NCI-H526 (cell line): ENCODE measurements at regions not wholly inside any gene's neighbourhood (a gene's known extent, or its start where the extent isn't known, plus 50 kb on each side); places are given as distances from the start of the nearest gene placed in this dataset.
A peak's percentile ranks its signal among the peaks of the same experiment; 100 is the strongest.

ENCODE experiments used
- DNase-seq, 2 experiments: peaks; one replicate each; lab custom pipeline; 2025; lab: John Stamatoyannopoulos, UW

DNA sequence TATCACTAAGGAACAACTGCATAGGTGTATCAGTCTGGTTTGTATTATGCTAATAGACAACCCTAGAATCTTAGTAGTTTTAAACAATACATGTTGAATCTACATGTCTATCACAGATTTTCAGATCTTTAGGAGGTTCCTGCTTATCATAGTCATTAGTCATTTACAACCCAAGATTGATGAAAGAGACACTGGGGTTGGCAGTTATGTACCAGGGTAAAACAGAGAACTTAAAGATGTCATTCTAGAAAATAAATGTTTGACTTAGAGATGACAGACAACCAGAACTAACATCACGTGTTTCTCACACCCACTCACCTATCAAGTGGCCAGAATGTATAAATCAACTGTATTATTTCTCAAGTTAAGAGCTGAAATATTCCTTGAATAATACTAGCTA is 181.9 kb downstream of the PABPC4L start:
- no peak for DNase-seq

DNA sequence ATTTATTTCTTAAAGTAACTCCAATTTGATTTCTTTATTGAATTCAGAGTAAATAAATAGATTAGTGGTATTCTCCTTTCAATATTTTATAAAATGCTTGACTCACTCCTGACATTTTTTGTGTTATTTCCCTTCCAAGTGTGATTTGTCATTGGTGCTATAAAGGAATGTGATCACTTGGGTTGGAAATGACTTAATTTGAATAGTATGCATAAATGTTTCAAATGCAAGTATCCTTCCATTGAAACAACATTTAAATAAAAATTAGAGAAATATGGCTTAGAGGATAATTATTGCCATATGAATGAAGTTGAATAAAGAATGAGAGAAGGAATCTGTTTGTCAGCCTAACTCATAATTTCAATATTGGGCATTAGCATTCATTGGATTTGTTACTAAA is 182.7 kb downstream of the PABPC4L start:
- DNase-seq: no peak

DNA sequence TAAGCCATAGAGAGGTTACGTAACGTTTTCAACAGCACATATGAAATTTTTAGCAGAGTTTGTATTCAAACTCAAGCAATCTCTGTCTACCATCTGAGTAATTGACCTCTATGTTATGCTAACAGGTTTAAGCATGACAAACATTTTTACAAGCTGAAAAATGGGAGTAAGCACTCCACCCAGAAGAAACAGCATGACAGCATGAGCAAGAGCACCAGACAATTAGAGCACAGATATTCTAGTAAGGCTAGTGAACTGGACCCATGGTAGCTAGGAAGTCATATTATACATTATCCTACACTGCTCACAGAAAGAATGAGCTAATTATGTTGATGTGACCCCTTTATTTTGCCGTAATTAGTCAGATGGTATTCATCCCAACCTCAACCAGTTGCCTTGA is 200.5 kb downstream of the PABPC4L start:
- DNase-seq: no peak

DNA sequence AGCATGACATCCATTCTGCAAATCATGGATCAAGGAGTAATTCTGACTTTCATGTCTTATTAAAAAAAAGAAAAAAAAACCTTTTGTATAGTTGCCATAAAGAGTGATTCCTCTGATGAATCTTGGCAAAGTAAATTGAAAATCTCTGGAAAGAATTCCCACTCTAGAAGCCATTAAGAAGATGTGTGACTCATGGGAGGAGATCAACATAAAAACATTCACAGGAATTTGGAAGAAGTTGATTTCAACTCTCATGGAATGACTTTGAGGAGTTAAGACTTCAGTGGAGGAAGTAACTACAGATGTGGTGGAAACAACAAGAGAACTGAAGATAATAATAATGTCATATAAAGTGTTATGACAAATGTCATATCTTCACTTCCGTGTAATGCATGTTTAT is 204.2 kb downstream of the PABPC4L start:
- no peak for DNase-seq

DNA sequence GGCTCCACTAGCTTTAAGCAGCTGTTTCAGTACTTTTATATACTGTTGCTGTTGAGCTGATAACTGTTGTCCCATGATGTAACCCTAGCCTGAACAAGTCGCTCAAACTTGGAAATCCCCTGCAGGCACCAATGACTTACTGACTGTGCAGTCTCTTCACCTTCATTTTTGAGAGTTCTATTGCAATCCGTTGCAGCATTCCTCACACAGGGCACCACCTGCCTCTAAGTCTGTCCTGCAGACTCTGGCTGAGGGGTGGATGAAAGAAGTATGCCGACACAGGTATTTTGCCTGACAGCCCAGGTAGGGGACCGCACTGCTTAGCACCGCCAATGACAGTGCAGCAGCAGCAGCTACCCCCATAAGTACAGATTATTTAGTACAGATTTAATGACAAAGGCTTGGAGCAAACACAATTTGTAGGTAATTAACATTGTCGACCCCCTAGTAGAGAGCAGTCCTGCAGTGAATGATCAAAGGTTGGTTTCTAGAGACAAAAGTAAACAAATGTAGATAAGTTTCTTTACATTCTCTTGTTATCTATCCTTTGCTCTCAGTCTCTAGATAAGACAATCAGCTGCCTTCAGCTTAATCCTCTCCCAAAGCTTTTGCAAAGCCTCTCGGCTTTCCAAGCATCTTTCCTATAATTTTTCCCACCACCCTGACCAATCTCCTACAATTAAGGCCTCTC is 205.0 kb downstream of the PABPC4L start:
- no peak for DNase-seq

DNA sequence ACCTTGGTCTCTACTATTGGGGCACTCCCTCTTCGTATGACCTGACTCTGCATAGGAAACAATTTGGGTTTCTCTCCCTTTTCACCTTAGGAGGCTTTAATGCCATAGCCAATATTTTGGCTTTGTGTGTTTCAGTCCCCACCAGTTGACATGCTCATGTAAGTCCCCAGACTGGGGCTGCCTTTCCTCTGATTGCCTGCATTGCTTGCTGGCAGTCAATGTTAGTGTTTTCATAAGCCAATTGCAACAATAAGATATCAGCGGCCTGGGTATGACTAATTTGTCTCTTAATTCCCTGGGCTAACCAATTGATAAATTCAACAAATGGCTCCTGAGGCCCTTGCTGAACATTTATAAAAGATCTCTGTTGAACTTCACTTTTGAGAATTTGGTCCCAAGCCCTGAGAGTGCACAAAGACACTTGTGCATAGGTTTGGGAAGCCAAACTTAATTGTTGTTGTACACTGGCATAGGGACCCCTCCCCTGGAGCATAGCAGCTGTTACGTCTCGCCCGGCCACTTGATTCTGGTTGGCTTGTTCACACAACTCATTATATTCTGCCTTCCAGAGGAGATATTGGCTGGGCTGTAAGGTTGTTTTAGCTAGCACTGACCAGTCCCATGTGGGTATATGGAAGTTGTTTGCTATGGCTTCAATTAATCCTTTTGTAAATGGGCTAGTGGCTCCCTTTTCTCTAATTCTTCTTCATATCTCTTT is 206.2 kb downstream of the PABPC4L start:
- DNase-seq: no peak

DNA sequence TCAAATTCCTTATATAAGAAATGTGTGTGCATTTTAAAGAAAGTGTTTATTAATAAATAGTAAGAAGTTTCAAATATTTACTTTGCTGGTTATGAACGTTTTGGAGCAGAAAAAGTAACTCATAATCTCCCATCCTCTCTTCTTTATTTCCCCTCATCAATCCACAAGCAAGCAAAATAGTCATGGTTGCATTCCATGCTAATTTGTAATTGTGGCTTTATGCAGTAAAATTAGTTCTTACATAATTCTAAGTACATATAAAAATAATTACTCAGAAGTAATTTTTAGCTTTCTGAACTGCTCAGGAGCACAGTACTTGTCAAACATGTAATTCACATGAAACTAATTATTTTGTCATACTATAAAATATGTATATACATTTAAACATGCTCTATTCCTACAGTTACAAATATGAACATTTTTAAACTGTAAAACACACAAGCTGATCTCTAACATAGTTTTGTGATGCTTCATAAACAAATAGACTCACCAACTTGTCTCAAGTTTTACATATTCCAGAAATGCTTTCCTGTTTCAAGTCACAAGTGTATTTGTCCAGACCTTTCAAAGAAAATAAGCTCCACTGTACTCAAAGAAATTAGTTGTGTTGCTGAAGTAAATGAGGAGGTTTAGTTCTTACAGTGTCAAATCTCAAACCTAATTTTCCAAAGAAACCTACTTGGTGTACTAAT is 218.9 kb downstream of the PABPC4L start:
- no peak for DNase-seq

DNA sequence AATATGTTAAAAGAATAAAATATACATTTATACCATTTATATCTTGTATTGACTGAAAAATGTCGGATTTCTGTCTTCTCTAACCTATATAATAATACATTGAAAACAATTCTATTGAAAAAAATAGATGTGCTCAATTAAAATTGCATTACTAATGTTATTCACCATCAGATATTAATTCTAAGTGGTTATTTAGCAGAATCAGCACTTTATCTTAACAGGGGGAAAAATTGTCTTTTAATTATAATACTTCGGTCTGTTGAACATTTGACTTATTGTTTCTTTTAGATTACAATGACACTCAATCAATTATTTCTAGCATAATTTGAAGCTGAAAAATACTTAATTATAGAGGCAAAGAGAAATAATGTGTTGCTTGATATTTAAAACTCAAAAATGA is 220.3 kb downstream of the PABPC4L start:
- DNase-seq: no peak

DNA sequence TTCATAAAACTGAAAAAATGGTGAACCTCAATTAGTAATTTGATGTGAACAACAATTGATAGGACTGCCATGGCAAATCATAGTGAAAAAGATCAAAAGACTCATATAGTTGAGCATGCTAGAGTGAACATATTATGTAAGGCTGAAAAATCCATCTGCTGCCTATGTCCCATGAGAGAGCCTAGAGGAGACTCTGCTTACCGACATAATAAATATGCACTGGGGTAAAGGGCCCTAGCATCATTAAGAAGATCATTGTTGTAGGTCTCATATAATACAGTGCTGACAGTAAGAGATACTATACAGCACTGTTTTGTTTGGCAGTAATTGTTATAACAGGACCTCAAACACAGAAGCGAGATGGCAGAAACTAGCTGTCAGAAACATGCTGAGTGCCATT is 229.0 kb downstream of the PABPC4L start:
- DNase-seq: no peak

DNA sequence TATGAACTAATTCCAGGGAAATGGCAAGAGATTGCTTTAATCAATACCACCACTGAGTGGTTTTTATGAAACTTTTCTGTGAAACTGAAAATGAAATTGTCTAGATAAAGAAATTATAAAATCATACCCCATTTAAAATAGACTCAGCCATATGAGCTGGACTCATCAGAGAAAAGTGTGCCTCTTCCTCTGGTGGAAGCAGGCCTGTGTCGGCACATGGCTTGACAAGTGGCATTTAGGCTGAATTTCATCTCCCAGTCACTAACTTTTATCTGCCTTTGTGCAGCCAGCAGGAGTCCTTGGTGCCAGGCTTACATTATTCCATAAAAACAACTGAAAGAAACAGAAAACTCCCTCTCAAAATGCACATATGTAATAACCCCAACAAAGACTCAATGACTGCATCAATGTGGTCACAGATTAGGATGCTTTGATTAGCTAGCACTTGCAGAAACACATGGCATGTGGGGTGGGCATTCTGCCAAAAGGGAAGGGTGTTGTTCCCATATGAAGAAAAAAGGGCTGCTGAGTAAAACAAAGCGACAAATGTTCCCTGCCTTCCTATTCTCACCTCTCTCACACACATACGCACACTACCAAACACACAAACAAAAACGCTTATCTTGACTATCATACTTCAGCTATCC is 232.3 kb downstream of the PABPC4L start:
- no peak for DNase-seq

DNA sequence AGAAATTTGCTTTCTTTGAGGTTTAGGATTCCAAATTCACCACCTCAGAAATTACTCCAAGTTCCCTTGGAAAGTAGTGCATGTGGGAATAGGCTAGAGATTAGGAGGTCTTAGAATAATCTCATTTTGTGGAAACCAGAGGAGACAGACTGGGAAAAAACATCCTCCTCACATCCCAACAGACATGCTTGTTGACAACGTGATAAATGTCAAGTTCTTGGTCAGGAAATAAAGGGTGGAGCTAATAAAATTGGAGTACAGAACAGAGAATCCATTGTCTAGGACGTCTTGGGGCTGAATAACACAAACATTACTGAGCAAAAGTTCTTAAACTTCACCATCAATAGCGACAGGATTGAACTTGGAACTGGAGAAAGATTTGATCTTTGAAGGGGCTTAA is 233.4 kb downstream of the PABPC4L start:
- DNase-seq: no peak

DNA sequence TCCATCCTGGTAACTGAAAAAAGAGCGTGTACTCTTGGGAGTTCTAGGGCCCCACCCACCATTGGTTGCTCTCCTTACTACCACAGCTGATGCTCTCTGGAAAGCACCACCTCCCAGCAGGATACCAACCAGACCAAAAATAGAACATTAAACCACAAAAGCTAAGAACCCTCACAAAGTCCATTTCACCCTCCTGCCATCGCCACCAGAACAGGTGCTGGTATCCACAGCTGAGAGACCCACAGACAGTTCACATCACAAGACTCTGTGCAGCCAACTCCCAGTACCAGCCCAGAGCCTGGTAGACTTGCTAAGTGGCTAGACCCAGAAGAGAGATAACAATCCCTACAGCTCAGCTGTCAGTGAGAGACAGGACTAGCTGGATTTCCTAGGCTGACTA is 240.6 kb downstream of the PABPC4L start:
- DNase-seq: no peak

DNA sequence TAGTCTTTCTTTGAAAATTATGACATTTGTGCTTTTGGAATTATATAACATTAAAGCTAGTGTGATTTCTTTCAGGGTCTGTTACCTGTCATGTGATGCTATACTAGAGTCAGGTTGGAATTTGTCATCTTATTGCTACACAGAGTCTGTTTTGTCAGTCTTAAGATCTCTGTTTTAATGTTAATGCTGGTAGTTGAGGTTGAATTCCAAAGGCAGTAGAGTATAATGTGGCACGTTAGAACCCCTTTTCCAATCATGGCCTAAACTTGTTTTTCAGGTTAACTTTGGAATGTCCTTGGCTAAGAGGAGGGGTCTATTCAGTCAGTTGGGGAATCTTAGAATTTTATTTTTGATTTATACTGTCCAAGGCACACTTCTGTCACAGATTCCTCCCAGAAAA is 258.5 kb downstream of the PABPC4L start:
- DNase-seq: no peak

DNA sequence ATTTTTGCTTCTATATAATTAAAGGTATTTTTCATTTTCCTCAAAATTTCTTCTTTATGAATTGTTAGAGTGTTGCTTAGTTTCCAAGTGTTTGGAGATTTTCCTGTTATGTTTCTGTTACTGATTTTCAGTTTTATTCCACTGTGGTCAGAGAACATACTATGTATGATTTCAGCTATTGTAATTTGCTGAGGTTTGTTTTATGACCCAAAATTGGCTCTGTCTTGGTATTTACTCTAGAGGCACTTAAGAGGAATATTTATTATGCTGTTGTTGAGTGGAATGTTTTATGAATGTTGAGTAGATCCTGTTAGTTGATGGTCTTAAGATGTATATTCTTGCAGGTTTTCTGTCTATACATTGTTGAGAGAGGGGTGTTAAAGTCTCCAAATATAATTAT is 263.5 kb downstream of the PABPC4L start:
- no peak for DNase-seq

DNA sequence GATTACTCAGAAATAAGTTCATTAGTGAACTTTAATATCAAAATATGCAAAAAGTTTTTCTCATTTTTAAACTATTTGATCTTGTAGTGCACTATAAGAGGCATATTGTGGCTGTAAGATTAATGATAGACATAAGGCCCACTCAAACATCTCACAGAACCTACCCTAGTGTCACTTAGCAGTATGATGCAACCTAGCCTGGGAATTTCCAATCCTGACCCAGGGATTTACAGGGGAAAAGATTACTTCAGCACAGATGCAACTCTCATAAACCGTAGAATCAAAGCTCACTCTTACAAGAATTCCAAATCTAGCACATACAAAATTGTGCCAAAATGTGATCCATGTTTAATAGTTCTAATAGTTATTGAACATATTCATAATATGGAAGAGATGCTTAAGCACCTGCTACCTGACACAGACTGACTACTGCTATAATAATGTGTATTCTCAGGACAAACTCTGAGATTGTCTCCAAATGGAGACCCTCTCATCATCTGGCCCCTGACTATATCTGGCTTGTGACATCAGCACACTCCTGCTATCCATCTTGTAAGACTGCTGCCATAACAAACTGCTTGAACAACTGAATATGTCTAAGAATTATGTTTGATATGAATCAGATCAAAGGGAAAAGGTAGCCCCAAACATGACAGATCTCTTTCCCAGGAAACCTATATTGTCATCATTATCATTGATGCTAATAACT is 271.9 kb downstream of the PABPC4L start:
- DNase-seq: no peak

DNA sequence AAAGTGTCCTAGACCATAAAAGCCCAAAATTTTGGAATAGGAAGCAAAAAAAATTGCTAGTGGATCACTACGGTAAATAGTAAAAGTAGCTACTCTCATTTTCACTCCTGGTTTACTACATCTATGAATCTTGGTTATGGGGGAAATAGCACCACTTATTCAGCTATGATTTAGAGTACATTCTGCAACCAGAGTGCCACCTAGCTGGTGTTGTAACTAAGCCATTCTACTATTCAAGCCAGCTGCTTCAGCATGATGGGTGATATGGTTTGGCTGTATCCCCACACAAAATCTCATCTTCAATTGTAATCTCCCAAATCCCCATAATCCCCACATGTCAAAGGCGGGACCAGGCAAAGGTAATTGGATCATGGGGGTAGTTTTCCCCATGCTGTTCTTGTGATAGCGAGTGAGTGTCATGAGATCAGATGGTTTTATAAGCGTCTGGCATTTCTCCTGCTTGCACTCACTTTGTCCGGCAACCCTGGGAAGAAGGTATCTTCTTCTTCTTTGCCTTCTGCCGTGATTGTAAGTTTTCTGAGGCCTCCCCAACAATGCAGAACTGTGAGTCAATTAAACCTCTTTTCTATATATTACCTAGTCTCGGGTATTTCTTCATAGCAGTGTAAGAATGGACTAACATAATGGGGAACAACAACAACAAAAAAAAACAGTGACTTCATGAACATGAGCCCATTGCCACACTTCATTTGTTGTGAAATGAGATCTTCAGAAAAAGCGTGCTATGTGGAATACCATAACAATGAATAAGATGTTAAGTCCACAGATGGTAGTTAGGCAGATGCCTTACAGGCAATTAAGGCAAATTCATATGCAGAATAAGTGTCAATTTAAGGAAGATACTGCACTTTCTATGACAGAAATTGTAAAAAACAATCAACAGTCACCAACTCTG is 280.1 kb downstream of the PABPC4L start:
- DNase-seq: peak; percentile 5 to 6

DNA sequence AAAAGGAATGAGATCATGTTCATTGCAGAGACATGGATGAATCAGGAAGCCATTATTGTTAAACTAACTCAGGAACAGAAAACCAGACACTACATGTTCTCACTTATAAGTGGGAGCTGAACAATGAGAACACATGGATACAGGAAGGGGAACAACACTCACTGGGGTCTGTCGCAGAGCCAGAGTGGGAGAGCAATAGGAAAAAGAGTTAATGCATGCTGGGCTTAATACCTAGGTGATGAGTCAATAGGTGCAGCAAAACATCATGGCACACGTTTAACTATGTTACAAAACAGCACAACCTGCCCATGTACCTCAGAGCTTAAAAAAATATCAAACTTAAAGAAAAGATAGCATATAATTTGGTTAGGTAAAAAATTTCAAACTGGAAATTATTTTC is 281.4 kb downstream of the PABPC4L start:
- no peak for DNase-seq

DNA sequence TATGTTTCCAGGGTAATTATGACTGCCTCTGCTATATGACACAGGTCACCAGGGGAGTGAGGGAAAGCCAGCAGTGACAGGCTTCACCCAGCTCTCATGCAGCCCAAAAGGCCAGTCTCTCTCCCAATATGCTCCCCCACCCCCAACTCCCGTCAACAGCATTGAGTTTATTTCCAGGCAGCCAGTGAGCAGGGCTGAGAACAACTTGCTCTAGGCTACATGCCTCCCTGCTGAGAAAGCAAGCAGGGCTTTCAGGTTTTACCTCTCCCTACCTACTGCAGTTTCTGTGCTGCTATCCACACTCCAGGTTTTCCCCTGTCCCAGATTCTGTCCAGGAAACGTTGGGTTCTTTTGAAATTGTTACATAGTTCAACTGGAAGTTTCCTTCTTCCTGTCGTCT is 291.4 kb downstream of the PABPC4L start:
- no peak for DNase-seq

DNA sequence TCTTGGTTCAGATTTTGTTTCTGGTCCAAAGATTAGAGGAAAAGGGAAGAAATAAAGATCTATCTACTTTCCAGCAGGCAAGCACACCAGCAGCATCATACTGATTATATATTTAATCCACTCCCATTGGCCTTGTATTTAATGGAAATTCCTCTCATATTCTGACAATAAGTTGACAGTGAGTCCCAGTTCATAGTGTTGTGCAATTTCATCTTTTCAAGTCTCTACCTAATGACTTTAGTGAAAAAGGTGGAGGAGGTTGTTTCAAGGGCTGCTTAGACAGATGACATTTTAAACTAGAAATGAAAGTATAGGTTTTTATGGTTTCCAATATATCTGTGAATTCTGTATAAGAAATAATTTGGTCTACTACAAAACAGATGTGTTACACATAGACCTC is 298.6 kb downstream of the PABPC4L start:
- DNase-seq: no peak

DNA sequence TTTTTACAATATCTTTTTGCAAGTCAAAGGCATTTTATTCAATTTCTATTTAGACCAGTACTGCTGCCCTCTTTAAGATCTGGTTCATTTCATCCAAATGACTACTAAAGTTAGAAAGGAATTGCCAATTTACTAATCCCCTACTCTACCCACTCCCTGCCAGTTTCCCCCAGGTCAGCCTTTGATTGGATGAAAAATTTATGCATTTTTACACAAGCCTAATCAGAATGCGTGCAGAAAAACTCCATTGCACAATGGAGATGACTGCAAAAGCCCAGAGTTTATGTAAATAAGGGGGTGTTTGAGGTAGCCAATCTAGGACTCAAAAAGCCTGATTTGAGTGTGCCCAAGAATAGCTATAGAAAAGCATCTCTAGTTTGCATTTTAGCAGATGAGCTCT is 310.6 kb downstream of the PABPC4L start:
- DNase-seq: no peak

DNA sequence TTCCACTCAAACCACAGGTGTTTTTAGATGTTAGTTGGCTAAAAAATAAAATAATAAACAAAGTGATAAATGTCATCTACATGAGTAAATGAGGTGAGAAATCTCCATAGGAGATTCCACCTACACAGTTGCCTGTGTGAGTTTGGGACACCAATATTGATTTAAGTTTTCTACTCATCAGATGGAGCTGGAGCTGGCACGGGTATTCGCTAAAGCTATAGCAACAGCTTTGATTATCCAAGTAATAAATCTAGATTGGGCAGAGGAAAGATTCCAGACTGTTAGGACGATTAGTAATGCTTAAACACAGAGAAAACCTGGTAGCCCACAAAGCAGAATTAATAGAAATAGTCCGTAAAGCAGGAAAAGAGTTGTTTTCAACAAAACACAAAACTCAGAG is 313.9 kb downstream of the PABPC4L start:
- DNase-seq: no peak
